ENCODE measurements at regions not wholly inside any gene's neighbourhood (a gene's known extent, or its start where the extent isn't known, plus 50 kb on each side); places are given as distances from the start of the nearest gene placed in this dataset.

- TF ChIP-seq CTCF (conservative IDR thresholded peaks at IDR 0.05; ENCODE audit: low read depth in 2 of 2) (no peak), ZNF114 (CRISPR knock-in tag; IDR thresholded peaks at IDR 0.05) (no peak), REST (IDR thresholded peaks at IDR 0.05; ENCODE audit: unreplicated experiment) (no peak), ZNF331 (CRISPR knock-in tag; IDR thresholded peaks at IDR 0.05; ENCODE audit: low read depth) (no peak), EZH2 (IDR thresholded peaks at IDR 0.05; ENCODE audit: low read depth, unreplicated experiment) (no peak), CREB1 (CRISPR knock-in tag; IDR thresholded peaks at IDR 0.05; ENCODE audit: low read depth) (no peak), POLR2AphosphoS5 (IDR thresholded peaks at IDR 0.05; ENCODE audit: low read depth) (no peak), EZH2phosphoT487 (IDR thresholded peaks at IDR 0.05; ENCODE audit: unreplicated experiment) (no peak)
Observed at GRCh38 chr15:100757661-100758060, 122.0 kb upstream of the ALDH1A3 start.

All from GM23338 (cell line).